ENCODE measurements at regions not wholly inside any gene's neighbourhood (a gene's known extent, or its start where the extent isn't known, plus 50 kb on each side); places are given as distances from the start of the nearest gene placed in this dataset.
A peak's percentile ranks its signal among the peaks of the same experiment; 100 is the strongest.

DNA sequence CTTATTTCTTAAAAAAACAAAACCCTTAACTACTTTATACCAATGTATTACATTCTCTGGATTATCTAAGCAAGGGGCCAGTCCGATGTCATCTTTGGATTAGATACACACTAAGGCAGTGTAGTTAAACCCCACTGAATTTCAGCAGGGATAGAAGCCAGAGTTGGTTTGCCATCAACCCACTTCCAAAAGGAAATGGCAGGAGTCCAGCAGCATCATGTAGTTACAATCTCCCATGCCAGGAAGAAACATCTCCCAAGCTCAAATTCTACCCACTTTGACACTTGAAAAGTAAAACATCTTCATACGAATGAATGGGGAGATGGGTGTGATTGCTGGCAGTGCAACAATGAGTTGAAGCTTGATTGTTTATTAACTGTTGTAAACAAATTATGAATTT is 203.5 kb upstream of the PLXNC1 start:
- TF ChIP-seq, protein P1, sequence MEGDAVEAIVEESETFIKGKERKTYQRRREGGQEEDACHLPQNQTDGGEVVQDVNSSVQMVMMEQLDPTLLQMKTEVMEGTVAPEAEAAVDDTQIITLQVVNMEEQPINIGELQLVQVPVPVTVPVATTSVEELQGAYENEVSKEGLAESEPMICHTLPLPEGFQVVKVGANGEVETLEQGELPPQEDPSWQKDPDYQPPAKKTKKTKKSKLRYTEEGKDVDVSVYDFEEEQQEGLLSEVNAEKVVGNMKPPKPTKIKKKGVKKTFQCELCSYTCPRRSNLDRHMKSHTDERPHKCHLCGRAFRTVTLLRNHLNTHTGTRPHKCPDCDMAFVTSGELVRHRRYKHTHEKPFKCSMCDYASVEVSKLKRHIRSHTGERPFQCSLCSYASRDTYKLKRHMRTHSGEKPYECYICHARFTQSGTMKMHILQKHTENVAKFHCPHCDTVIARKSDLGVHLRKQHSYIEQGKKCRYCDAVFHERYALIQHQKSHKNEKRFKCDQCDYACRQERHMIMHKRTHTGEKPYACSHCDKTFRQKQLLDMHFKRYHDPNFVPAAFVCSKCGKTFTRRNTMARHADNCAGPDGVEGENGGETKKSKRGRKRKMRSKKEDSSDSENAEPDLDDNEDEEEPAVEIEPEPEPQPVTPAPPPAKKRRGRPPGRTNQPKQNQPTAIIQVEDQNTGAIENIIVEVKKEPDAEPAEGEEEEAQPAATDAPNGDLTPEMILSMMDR (IDR thresholded peaks at IDR 0.05; ENCODE audit: low read depth, low read length): no peak
- TF ChIP-seq EZH2phosphoT487 (IDR thresholded peaks at IDR 0.05; ENCODE audit: low read depth): no peak
- Histone ChIP-seq H2AFZ (ENCODE audit: low read depth, low read length) (no peak overlapping the region), H3K27ac (ENCODE audit: low read length) (no peak overlapping the region), H3K4me1 (ENCODE audit: low read length) (no peaks in the 10 kb centered on the region), H4K20me1 (ENCODE audit: insufficient read depth, low read length) (no peaks in the 10 kb centered on the region), H3K4me2 (ENCODE audit: low read length) (no peak overlapping the region), H3K27me3 (ENCODE audit: low read depth, low read length) (no peaks in the 10 kb centered on the region), H3K9ac (ENCODE audit: low read length) (no peak overlapping the region), H3K4me3 (ENCODE audit: low read length) (no peak overlapping the region), H3K9me3 (ENCODE audit: insufficient read depth, low read length) (no peaks in the 10 kb centered on the region), H3K36me3 (replicated peaks; ENCODE audit: low read depth, low read length) (no peaks in the 10 kb centered on the region), H3K79me2 (ENCODE audit: low read length) (no peaks in the 10 kb centered on the region)

DNA sequence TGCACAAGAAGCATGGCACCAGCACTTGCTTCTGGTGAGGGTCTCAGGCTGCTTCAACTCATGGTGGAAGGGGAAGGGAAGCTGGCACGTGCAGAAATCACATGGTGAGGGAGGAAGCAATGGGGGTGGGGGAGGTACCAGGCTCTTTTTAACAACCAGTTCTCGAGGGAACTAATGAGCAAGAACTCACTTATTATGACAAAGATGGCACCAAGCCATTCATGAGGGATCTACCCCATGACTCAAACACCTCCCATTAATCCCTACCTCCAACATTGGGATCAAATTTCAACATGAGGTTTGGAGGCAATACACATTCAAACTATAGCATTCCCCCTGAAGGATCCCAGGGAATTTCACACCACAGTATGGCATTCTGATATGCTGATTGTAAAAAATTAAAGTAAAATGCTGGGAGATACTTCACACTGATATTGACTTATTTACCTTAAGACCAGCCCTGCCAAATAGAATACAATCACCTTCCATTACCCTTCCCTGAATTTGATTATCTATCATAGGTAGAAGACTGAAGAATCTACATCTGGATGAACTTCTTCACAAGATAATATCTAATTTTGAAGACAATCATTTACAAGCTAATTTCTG is 201.7 kb upstream of the PLXNC1 start:
- Histone ChIP-seq H3K4me3 (ENCODE audit: low read length) (no peak overlapping the region), H3K79me2 (ENCODE audit: low read length) (no peaks in the 10 kb centered on the region), H4K20me1 (ENCODE audit: insufficient read depth, low read length) (no peaks in the 10 kb centered on the region), H3K9ac (ENCODE audit: low read length) (no peak overlapping the region), H3K4me2 (ENCODE audit: low read length) (no peak overlapping the region), H3K27me3 (ENCODE audit: low read depth, low read length) (no peaks in the 10 kb centered on the region), H3K36me3 (replicated peaks; ENCODE audit: low read depth, low read length) (no peaks in the 10 kb centered on the region), H3K4me1 (ENCODE audit: low read length) (no peaks in the 10 kb centered on the region), H3K27ac (ENCODE audit: low read length) (no peak overlapping the region), H3K9me3 (ENCODE audit: insufficient read depth, low read length) (no peaks in the 10 kb centered on the region), H2AFZ (ENCODE audit: low read depth, low read length) (0 out of 2 replicates have a peak overlapping the region, but pooled peaks have one; percentile 9)
- TF ChIP-seq EZH2phosphoT487 (IDR thresholded peaks at IDR 0.05; ENCODE audit: low read depth): no peak
- TF ChIP-seq, protein P1 (IDR thresholded peaks at IDR 0.05; ENCODE audit: low read depth, low read length): no peak

DNA sequence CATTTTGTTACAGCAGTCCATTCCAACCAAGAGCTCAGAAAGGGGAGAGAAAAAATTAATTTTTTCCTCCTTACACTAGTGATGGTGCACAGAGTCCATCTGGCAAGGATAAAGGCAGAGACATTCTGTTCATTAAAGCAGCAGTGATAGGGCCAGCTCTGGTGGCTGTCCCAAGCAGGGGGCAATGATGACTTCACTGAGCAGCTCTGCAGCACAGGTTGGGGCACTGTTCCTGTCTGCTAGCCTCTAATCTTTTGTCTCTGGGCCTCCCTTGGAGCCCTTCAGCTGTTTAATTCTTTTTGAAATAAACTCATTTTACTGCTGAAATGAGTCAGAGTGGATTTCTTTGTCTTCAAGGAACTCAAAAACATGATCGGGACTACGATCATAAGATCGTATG is 200.9 kb upstream of the PLXNC1 start:
- no peaks in the 10 kb centered on the region for H3K27me3 ChIP-seq (ENCODE audit: low read depth, low read length)
- H3K36me3 ChIP-seq (replicated peaks; ENCODE audit: low read depth, low read length): no peaks in the 10 kb centered on the region
- no peak for TF ChIP-seq EZH2phosphoT487 (IDR thresholded peaks at IDR 0.05; ENCODE audit: low read depth)
- TF ChIP-seq, protein P1 (IDR thresholded peaks at IDR 0.05; ENCODE audit: low read depth, low read length): no peak
- no peak overlapping the region for H3K27ac ChIP-seq (ENCODE audit: low read length)
- no peaks in the 10 kb centered on the region for H3K79me2 ChIP-seq (ENCODE audit: low read length)
- H3K4me1 ChIP-seq (ENCODE audit: low read length): no peaks in the 10 kb centered on the region
- no peaks in the 10 kb centered on the region for H4K20me1 ChIP-seq (ENCODE audit: insufficient read depth, low read length)
- H3K4me2 ChIP-seq (ENCODE audit: low read length): no peak overlapping the region
- H3K9me3 ChIP-seq (ENCODE audit: insufficient read depth, low read length): no peaks in the 10 kb centered on the region
- H3K4me3 ChIP-seq (ENCODE audit: low read length): no peak overlapping the region
- no peak overlapping the region for H3K9ac ChIP-seq (ENCODE audit: low read length)
- no peak overlapping the region for H2AFZ ChIP-seq (ENCODE audit: low read depth, low read length)

DNA sequence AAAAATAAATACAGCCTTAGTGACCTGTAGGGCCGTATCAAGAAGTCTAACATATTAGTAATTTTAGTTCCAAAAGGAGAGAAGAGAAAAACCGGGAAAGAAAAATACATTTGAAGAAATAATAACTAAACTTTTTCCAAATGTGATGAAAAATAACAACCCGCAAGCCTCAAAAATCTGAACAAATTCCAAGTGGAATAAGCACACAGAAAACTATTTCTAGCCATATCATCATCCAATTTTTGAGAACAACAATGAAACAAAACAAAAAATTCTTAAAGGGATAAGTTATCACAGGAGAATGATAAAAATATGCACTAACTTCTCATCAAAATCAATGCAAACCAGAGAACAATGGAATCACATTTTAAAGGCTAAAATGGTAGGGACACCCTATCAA is 198.1 kb upstream of the PLXNC1 start:
- Histone ChIP-seq H3K4me2 (ENCODE audit: low read length) (no peak overlapping the region), H3K79me2 (ENCODE audit: low read length) (no peaks in the 10 kb centered on the region), H3K27ac (ENCODE audit: low read length) (no peak overlapping the region), H3K9ac (ENCODE audit: low read length) (no peak overlapping the region), H3K27me3 (ENCODE audit: low read depth, low read length) (no peaks in the 10 kb centered on the region), H3K4me3 (ENCODE audit: low read length) (no peak overlapping the region), H3K4me1 (ENCODE audit: low read length) (no peaks in the 10 kb centered on the region), H3K36me3 (replicated peaks; ENCODE audit: low read depth, low read length) (no peaks in the 10 kb centered on the region), H4K20me1 (ENCODE audit: insufficient read depth, low read length) (no peaks in the 10 kb centered on the region), H3K9me3 (ENCODE audit: insufficient read depth, low read length) (no peaks in the 10 kb centered on the region), H2AFZ (ENCODE audit: low read depth, low read length) (no peak overlapping the region)
- TF ChIP-seq, protein P1 (IDR thresholded peaks at IDR 0.05; ENCODE audit: low read depth, low read length): no peak
